ENCODE measurements at regions not wholly inside any gene's neighbourhood (a gene's known extent, or its start where the extent isn't known, plus 50 kb on each side); places are given as distances from the start of the nearest gene placed in this dataset.

DNA sequence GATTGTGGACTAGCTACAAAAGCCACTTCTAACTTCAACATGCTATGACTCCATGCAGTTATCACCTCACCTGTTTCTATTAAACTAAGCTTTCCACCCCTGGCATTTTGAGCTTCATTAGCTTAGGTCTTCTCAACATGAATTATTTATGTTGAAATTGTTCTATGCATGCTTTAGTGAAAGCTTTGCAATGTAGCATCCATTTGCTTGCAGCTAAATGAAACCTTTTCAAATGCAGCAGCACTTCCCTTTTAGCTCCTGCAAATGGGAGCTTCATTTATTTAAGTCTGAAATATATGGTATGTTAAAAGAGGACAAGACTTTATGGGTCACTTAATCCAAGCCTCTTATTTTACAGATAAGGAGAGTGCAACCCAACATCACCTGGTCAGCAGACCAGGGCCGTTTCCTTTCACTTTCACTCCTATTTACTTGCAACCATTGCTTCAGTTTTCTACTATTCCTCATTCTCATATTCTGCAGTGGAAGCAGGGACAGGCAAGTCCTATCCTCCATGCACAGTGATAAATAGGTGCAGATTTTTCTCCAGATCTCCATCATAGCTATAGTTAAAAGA lies 56.4 kb upstream of the SAMSN1 start (continued):
- TF ChIP-seq, protein P1, sequence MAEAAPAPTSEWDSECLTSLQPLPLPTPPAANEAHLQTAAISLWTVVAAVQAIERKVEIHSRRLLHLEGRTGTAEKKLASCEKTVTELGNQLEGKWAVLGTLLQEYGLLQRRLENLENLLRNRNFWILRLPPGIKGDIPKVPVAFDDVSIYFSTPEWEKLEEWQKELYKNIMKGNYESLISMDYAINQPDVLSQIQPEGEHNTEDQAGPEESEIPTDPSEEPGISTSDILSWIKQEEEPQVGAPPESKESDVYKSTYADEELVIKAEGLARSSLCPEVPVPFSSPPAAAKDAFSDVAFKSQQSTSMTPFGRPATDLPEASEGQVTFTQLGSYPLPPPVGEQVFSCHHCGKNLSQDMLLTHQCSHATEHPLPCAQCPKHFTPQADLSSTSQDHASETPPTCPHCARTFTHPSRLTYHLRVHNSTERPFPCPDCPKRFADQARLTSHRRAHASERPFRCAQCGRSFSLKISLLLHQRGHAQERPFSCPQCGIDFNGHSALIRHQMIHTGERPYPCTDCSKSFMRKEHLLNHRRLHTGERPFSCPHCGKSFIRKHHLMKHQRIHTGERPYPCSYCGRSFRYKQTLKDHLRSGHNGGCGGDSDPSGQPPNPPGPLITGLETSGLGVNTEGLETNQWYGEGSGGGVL (tag by site-specific recombination; IDR thresholded peaks at IDR 0.05) = no peak
- no peak for TF ChIP-seq ZFP41 (tag by site-specific recombination; IDR thresholded peaks at IDR 0.05; ENCODE audit: borderline replicate concordance)
- no peak for TF ChIP-seq ZNF426 (tag by site-specific recombination; IDR thresholded peaks at IDR 0.05)
- TF ChIP-seq EGR2 (tag by site-specific recombination; IDR thresholded peaks at IDR 0.05; ENCODE audit: low read depth) = no peak
- TF ChIP-seq ZNF16 (tag by site-specific recombination; IDR thresholded peaks at IDR 0.05; ENCODE audit: low read depth) = no peak
- no peak for TF ChIP-seq ZNF174 (tag by site-specific recombination; IDR thresholded peaks at IDR 0.05)

GRCh38 chr21:14600569-14601297 lies 54.6 kb upstream of the SAMSN1 start:
- CTCF ChIA-PET = no interaction called here

More at GRCh38 chr21:14600569-14601297, 54.6 kb upstream of the SAMSN1 start:
- TF ChIP-seq ZNF148 (tag by site-specific recombination; IDR thresholded peaks at IDR 0.05; ENCODE audit: borderline replicate concordance) (no peak), ZNF837 (tag by site-specific recombination; IDR thresholded peaks at IDR 0.05) (no peak), HOXC10 (CRISPR knock-in tag; IDR thresholded peaks at IDR 0.05) (no peak), KLF10 (tag by site-specific recombination; IDR thresholded peaks at IDR 0.05) (no peak), ZNF48 (tag by site-specific recombination; IDR thresholded peaks at IDR 0.05) (no peak)
- TF ChIP-seq, protein P2, sequence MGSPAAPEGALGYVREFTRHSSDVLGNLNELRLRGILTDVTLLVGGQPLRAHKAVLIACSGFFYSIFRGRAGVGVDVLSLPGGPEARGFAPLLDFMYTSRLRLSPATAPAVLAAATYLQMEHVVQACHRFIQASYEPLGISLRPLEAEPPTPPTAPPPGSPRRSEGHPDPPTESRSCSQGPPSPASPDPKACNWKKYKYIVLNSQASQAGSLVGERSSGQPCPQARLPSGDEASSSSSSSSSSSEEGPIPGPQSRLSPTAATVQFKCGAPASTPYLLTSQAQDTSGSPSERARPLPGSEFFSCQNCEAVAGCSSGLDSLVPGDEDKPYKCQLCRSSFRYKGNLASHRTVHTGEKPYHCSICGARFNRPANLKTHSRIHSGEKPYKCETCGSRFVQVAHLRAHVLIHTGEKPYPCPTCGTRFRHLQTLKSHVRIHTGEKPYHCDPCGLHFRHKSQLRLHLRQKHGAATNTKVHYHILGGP (tag by site-specific recombination; IDR thresholded peaks at IDR 0.05) = no peak
- TF ChIP-seq, protein P1 (tag by site-specific recombination; IDR thresholded peaks at IDR 0.05) = no peak
- H3K4me3 ChIP-seq (ENCODE audit: low read depth, low read length) = no peak overlapping the region
- no peaks in the 10 kb centered on the region for H3K36me3 ChIP-seq (ENCODE audit: control insufficient read depth in 2 of 2, insufficient read depth in 1 of 2, low read length in 2 of 2)
- POLR2A ChIA-PET = no interaction called here
- no peak overlapping the region for H3K27ac ChIP-seq (ENCODE audit: extremely low read depth, low read depth, low read length)
- H3K9me3 ChIP-seq (ENCODE audit: control insufficient read depth, insufficient read depth, low read depth, low read length) = no peaks in the 10 kb centered on the region
- H3K4me1 ChIP-seq (ENCODE audit: control insufficient read depth, insufficient read depth, low read length) = no peaks in the 10 kb centered on the region
